Esophagus mucosa (tissue), 1 donor: ENCODE measurements at regions not wholly inside any gene's neighbourhood (a gene's known extent, or its start where the extent isn't known, plus 50 kb on each side); places are given as distances from the start of the nearest gene placed in this dataset.

ENCODE experiments used
- ATAC-seq: fragments of 200-7000 bp; cut with Tn5 transposase; one replicate; pipeline ENCODE4 v1.9.1; 2020
- donor health status: DM: yes; HTN: yes; CAD: no.

DNA sequence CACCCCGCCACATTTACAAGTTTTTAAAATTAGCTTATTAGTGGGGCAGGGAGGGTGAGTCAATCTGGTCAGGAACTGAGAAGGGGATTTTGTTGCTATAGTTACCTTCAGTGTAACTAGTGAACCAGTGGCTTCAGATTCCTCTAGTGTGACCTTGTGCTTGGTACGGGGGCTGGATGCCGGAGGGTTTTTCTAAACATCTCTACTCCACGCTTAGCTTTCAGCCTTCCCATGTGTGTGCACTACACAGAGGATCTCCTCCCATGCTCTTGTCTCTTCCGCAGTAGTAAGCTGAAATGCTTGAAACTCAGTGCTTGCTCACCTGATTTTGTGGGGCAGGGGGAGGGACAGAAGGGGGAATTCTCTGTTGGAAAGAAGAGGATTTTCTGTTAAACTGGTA is 67.9 kb upstream of the AKAP13 start:
- peak; percentile 14 for ATAC-seq

DNA sequence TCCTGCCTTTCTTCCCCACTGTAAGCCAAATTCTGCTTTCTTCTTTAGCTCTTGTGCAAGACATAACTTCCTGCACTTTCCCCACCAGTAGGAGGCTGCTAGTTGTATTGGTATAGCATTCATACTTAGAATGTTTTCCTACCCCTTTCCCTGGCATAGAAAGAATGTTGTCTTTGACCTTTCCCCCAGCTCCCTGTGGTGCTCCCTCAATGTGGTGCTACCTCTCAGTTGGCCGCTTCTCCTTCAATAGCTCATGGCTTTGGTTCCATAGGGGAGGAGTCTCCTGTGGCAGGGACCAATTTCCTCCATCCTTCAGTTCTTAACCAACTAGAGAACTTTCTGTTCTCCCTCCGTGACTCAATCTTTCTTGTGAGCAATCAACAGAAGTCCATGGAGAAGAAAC is 67.5 kb upstream of the AKAP13 start:
- no peak for ATAC-seq

DNA sequence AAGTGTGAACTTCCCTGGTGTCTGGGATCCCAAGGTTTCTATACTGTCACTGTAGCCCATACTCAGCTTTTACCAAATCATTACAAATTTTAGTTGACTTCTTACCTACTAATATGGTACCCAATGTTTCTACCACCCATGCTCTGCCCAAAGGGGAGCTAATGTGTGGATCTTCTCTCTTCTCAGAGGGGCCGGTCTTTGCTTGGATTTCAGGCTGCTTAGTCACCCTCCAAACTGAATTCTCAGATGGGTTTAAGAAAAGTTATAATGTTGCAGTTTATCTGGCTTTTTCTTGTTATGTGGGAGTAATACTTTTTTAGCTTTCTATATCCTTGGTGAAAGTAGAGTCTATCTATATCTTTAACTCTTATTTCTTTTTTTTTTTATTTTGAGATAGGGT is 67.1 kb upstream of the AKAP13 start:
- no peak for ATAC-seq

DNA sequence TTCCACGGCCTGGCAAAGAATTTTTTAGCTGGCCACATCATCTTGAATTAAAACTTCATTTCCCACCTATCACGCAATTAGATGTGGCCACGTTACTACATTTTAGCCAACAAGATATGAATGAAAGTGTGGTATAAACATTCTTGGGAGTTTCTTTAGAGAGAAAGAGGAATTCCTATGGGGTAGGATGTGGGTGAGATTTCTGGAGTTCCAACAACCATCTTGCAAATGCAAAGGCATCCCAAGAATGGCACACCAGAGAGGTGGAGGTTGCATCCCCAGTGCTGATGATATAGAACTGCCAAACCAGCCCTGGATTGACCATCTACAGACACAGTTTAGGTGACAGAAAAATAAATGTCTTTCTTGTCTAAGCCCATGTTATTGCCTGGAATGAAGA is 66.3 kb upstream of the AKAP13 start:
- ATAC-seq: no peak

DNA sequence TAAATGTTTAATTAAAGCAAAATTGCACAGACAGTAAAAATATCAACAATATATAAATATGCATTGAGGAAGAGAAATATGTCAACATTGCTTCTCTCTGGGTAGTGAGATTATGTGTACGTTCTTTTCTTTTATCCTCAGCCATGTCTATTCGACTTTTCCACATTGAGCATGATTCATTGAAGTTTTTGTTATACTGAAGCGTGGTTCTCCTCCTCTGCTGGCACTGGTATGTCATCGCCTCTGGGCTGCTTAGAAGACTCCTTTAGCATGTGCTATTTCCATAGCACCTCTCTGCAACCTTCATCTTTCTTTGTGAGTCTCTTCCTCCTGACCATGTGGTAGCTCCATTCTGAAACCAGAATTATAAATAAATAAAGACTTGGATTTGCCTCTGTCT is 65.8 kb upstream of the AKAP13 start:
- ATAC-seq: peak; percentile 42

DNA sequence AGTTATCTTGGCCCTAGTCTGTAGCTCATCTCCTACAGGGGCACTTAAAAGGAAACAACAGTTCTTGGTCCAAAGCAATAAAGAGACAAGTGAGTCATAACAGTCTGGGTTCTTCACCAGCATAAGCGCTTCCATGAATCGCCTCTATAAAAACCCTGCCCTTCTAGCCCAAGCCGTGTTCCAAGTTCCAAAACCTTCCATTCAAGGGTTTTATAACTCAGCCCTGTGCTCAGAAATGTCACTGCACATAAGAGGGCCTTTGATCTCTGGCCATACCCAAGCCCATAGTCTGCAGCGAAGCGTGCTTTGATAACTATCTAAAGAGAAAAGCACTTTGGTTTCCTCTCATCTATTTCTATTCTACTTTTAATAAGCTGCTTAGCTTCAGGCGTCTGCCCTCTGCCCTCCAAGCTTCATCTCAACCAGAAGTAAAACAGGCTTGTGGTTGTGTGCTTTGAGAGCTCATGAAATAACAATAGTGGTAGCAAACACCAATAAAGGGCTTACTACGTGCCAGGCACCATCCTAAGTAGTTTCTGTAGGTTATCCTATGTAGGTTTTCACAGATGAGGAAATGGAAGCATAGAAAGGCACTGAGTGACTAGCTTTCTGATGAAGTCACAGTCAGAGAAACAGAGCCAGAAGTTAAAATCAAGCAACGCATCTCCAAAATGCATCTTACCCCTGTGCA is 64.0 kb upstream of the AKAP13 start:
- ATAC-seq: no peak

DNA sequence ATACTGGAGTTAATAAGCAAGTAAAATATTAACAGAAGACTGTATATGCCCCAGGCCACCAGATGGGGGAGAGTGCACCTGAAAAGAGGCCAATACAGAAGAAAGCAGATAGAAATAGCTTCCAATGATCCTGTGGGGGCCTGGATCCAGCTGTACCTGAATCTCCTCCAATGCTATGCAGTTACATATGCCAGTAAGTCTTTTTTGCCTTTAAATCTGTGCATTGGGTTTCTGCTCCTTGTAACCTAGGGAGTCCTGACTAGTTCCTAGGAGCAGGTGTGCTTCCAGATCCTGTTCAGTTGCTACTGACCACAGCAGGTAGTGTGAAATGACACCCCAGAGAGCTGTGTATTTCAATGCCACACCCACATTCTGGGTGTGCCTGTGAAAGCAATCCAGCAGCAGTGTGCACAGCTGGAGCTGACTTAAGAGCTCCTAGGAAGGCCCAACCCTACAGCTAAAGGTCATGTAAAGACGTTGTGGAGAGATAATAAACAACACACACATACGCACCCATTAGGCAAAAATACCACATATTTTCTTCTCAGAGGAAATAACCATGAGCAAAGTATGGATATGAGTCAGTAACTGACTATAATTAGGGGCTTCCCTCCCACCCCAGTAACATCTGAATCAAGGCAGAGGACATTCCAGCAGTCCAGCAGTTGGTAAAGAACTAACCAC is 62.2 kb upstream of the AKAP13 start:
- peak; percentile 98 for ATAC-seq

DNA sequence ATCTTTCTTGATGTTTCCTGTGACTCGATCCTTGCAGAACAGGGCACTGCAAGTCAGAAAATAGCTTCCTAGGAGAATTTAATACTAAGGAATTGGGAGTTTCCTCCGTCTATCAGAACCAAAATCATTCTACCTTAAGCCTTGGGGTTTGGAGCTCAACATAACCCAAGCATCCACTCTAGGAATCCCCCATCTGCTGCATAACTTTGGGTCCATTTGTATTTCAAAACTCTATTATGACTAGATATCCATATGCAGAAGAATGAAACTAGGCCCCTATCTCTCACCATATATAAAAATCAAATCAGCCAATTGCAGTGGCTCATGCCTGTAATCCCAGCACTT is 61.7 kb upstream of the AKAP13 start:
- ATAC-seq: no peak

DNA sequence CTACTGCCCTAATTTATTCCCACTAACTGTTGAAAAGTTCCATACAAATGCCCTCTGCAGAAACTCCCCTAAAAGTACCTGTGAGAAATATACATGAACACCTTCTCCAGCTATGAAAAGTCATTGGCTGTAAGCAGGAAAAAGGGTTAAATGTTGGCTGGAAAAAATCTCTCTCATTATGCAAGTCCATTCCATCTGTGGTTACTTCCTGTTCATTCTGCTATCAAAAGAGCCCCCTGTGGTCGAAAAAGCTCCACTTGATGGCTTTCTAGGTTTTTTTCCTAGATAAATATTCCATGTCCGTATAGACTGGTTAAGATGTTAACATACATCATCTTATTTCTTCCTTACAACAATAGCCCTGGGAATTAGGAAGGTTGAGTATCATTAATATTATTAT is 56.2 kb upstream of the AKAP13 start:
- no peak for ATAC-seq

DNA sequence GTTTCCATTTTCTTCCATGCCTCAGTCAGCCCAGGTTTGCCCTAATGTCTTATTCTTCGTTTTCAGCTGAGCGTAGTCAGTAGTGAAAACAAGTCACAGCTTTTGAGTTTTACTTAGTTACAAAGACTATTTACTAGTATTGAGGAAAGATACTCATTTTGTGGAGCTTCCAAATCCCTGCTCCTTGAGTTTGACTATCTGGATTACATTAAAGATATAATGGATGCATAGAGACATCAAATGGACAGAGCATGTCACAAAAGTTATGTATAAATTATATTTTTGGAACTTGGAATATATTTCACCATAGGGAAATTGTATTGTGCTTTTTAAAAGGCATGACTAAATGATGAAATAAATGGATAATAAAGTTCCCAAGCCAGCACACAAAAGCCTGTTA is 54.6 kb upstream of the AKAP13 start:
- no peak for ATAC-seq

DNA sequence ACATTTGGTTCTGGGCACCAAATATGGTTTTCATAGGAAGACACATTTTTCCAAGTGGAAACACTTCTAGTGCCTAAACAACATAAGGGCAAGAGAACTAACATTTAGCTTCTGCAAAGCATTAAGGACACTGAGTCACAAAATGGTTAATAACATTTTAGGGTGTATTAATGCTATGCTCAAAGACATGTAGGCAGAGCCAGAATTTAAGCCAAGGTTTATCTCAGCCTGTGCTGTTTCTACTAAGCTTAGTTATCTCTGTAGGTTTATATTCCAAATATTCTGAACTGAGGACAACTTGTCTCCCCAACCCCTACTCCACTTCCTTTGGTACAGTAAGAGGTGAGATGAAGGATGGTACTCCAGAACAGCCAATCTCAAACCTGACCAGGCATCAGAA is 54.1 kb upstream of the AKAP13 start:
- no peak for ATAC-seq

DNA sequence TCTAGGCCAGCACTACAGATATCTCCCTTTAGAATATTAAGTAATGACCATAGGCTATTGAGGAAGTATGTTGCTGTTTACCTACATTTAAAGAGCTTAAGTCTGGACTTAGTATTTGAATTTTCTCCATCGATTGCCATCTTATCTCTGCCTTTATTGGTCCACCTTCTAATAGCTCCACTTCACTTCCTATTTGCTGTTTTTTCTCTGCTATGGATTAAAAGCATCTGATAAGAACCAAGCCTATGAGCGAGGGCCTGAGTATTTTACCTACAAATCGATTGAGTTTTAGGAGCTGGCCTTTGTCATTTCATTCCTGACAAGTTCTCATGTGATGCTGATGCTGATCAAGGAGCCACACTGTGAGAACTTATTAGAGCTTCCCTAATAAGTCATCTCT is 52.6 kb upstream of the AKAP13 start:
- ATAC-seq: no peak

DNA sequence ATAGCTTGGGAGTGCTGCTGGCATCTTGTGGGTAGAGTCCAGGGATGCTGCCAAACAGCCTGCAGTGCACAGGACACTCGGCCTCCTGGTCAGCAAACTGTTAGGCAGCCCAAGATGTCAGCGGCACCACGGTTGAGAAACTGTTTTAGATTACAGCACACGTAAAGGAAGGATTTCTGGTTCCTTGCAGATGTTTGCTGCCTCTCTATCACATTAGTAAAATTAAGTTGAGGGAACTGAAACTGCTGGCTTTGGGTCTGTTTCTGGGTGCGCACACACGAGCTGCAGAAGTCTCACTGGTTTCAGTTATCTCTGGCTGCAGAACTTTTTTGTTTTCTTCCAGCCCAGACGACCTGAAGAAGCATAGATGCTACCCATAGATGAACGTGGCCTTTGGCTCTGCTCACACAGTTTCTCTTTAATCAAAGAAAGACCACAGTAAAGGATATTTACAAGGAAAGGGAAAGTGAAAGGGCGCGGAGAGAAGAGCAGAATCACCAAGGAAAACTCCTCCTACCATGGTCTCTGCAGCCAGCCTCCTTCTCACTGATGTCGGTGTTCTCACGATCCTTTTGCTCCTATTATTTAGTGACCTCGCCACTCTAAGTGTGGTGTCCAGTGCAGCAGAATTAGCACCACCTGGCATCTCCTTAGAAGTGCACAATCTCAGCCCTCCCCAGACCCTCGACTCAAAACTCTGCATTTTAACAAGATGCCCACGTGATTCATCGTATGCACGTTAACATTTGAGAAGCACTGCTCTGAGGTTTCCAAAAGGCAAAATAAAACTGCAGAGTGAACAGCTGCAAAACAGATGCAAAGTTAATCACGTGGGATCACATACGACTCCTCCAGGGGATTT is 50.6 kb upstream of the AKAP13 start:
- peak; percentile 2 for ATAC-seq
